GM23338 (cell line): ENCODE measurements at regions not wholly inside any gene's neighbourhood (a gene's known extent, or its start where the extent isn't known, plus 50 kb on each side); places are given as distances from the start of the nearest gene placed in this dataset.

Experiments used
- ATAC-seq: fragments of 200-7000 bp; cut with Tn5 transposase; 3 replicates; pipeline ENCODE4 v1.9.1; 2020
- DNase-seq: peaks from one replicate; pipeline ENCODE4 v3.0.0-alpha.2; 2015; ENCODE audit warnings: low spot score
- H2AFZ ChIP-seq: fragments of 200-600 bp; sonication (generic); 2 replicates; pipeline ENCODE4 v1.8.0; 2016; ENCODE audit warnings: antibody characterized with exemption, mild to moderate bottlenecking, moderate library complexity
- H3F3A ChIP-seq: fragments of 200-600 bp; sonication (generic); replicated peaks from 2 replicates; pipeline ENCODE4 v1.8.0; 2017; ENCODE audit warnings: antibody characterized with exemption, mixed run types, low read depth
- H3K27ac ChIP-seq: fragments of 200-600 bp; sonication (generic); 2 replicates; pipeline ENCODE4 v1.6.1; 2016; ENCODE audit warnings: low read depth
- H3K27me3 ChIP-seq: fragments of 200-600 bp; sonication (generic); 2 replicates; pipeline ENCODE4 v1.8.0; 2016; ENCODE audit warnings: mild to moderate bottlenecking, mixed run types, moderate library complexity; ENCODE audit not compliant: insufficient read depth
- H3K36me3 ChIP-seq: fragments of 200-600 bp; sonication (generic); 2 replicates; pipeline ENCODE4 v1.8.0; 2016; ENCODE audit warnings: mild to moderate bottlenecking; ENCODE audit not compliant: insufficient read depth
- H3K4me1 ChIP-seq: fragments of 200-600 bp; sonication (generic); 2 replicates; pipeline ENCODE4 v1.8.0; 2016; ENCODE audit warnings: mild to moderate bottlenecking, moderate library complexity; ENCODE audit not compliant: insufficient read depth
- H3K4me2 ChIP-seq: fragments of 200-600 bp; sonication (generic); 2 replicates; pipeline ENCODE4 v1.7.1; 2017; ENCODE audit warnings: mixed run types
- H3K4me3 ChIP-seq: fragments of 200-600 bp; sonication (generic); 2 replicates; pipeline ENCODE4 v1.6.1; 2016; ENCODE audit warnings: mixed run types
- H3K79me2 ChIP-seq: fragments of 200-600 bp; sonication (generic); replicated peaks from 2 replicates; pipeline ENCODE4 v1.8.0; 2017; ENCODE audit warnings: mild to moderate bottlenecking; ENCODE audit not compliant: insufficient read depth
- H3K9me2 ChIP-seq: fragments of 200-600 bp; sonication (generic); 2 replicates; pipeline ENCODE4 v1.8.0; 2017; ENCODE audit not compliant: insufficient read depth
- H4K20me1 ChIP-seq: fragments of 200-600 bp; sonication (generic); replicated peaks from 2 replicates; pipeline ENCODE4 v1.8.0; 2017; ENCODE audit warnings: mild to moderate bottlenecking; ENCODE audit not compliant: insufficient read depth
- H3K27ac Mint-ChIP-seq: 2 replicates; pipeline ENCODE4 v1.8.0; 2020; ENCODE audit warnings: inconsistent platforms, mild to moderate bottlenecking, moderate library complexity, mixed read lengths
- H3K27me3 Mint-ChIP-seq: 3 replicates; pipeline ENCODE4 v1.8.0; 2022; ENCODE audit warnings: low read depth, mild to moderate bottlenecking, moderate library complexity, mixed read lengths, inconsistent platforms; ENCODE audit not compliant: insufficient read depth, poor library complexity
- H3K36me3 Mint-ChIP-seq: 3 replicates; pipeline ENCODE4 v1.8.0; 2021; ENCODE audit warnings: low read depth, mild to moderate bottlenecking, inconsistent platforms, moderate library complexity, mixed read lengths
- H3K4me1 Mint-ChIP-seq: 3 replicates; pipeline ENCODE4 v1.8.0; 2020; ENCODE audit warnings: mild to moderate bottlenecking, inconsistent platforms, mixed read lengths
- H3K4me3 Mint-ChIP-seq: 3 replicates; pipeline ENCODE4 v1.8.0; 2021; ENCODE audit warnings: moderate library complexity, mild to moderate bottlenecking, inconsistent platforms, mixed read lengths
- H3K9me3 Mint-ChIP-seq: 3 replicates; pipeline ENCODE4 v1.8.0; 2020; ENCODE audit warnings: moderate library complexity, mild to moderate bottlenecking, inconsistent platforms, mixed read lengths
- ETS1 ChIP-seq: IDR thresholded peaks from 2 replicates; pipeline ENCODE4 v1.6.1; 2016; ENCODE audit warnings: antibody characterized with exemption
- EZH2 ChIP-seq: fragments of 200-600 bp; sonication (generic); IDR thresholded peaks from one replicate; pipeline ENCODE4 v1.8.0; 2017; ENCODE audit warnings: antibody characterized with exemption, mild to moderate bottlenecking, low read depth; ENCODE audit not compliant: unreplicated experiment
- EZH2phosphoT487 ChIP-seq: fragments of 200-600 bp; sonication (generic); IDR thresholded peaks from one replicate; pipeline ENCODE4 v1.8.1; 2018; ENCODE audit warnings: antibody characterized with exemption; ENCODE audit not compliant: unreplicated experiment
- JUNB ChIP-seq: IDR thresholded peaks from one replicate; pipeline ENCODE4 v1.6.1; 2016; ENCODE audit warnings: antibody characterized with exemption; ENCODE audit not compliant: unreplicated experiment
- NANOG ChIP-seq: IDR thresholded peaks from 2 replicates; pipeline ENCODE4 v1.6.1; 2016; ENCODE audit warnings: antibody characterized with exemption, borderline replicate concordance
- POLR2AphosphoS5 ChIP-seq: IDR thresholded peaks from 2 replicates; pipeline ENCODE4 v1.6.1; 2016; ENCODE audit warnings: antibody characterized with exemption, low read depth
- ZNF114 ChIP-seq: fragments of 250-450 bp; sonication (Bioruptor Pico); IDR thresholded peaks from 2 replicates; pipeline ENCODE4 v1.5.0; 2020; ENCODE audit warnings: mild to moderate bottlenecking, moderate library complexity
- ZNF331 ChIP-seq: fragments of 250-450 bp; sonication (Bioruptor Pico); IDR thresholded peaks from 2 replicates; pipeline ENCODE4 v1.5.0; 2020; ENCODE audit warnings: low read depth, mild to moderate bottlenecking, moderate library complexity
- TF ChIP-seq, protein P1 (sequence below): fragments of 250-450 bp; sonication (Bioruptor Pico); IDR thresholded peaks from 2 replicates; pipeline ENCODE4 v1.5.0; 2020; ENCODE audit warnings: mild to moderate bottlenecking, moderate library complexity
- TF ChIP-seq, protein P2 (sequence below): IDR thresholded peaks from one replicate; pipeline ENCODE4 v1.6.1; 2018; ENCODE audit warnings: antibody characterized with exemption; ENCODE audit not compliant: unreplicated experiment
- TF ChIP-seq, protein P3 (sequence below), 2 experiments: fragments of 200-600 bp in 1 of 2; sonication (generic) in 1 of 2; conservative IDR thresholded peaks; 2 replicates each; pipeline versions ENCODE4 v1.5.1 to v1.6.1; 2016 to 2017; ENCODE audit warnings: antibody characterized with exemption in 2 of 2, low read depth in 2 of 2, mild to moderate bottlenecking in 2 of 2, moderate library complexity in 1 of 2

DNA sequence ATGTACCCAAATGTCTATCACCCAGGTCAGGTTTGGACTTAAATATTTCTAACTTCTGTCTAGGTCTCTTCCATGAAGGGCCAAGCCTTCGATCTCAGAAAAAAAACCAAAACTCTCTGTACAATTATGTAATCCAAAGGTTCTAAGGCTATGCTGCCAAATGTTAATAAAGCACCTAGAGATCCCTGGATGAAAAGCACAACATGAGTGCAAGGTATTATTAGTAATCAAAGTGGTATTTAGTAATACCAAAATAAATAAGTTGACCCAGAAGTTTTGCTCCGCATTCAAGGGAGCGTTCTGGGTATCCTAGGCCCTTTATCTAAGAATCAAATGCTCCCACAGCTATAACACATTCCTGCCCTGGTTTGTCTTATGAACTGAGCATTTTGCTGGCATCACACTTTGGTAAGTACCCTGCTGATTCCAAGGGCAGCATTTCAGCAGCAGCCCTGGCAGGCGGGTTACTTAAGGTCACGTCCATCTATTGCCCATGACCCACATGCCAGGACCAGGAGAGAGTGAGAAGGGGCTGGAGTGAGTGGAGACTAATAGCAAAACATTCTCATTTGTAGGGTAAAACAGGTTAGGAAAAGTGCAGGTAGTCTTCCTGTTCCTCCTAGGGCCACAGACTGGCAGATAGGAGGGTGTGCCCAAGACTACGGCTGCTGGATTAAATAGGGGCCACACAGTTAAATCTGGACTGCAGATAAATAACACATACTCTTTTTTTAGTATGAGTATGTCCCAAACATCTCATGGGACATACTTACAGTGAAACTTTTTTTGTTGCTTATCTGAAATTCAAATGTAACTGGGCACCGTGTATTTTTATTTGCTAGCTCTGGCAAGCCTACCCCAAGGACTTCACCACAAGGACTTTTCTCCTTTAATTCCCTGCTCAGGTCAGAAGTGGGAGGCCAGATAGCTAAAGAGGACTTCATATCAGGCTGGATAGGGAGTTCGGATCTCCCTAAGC lies 76.0 kb upstream of the SNRK start (continued):
- TF ChIP-seq, protein P1, sequence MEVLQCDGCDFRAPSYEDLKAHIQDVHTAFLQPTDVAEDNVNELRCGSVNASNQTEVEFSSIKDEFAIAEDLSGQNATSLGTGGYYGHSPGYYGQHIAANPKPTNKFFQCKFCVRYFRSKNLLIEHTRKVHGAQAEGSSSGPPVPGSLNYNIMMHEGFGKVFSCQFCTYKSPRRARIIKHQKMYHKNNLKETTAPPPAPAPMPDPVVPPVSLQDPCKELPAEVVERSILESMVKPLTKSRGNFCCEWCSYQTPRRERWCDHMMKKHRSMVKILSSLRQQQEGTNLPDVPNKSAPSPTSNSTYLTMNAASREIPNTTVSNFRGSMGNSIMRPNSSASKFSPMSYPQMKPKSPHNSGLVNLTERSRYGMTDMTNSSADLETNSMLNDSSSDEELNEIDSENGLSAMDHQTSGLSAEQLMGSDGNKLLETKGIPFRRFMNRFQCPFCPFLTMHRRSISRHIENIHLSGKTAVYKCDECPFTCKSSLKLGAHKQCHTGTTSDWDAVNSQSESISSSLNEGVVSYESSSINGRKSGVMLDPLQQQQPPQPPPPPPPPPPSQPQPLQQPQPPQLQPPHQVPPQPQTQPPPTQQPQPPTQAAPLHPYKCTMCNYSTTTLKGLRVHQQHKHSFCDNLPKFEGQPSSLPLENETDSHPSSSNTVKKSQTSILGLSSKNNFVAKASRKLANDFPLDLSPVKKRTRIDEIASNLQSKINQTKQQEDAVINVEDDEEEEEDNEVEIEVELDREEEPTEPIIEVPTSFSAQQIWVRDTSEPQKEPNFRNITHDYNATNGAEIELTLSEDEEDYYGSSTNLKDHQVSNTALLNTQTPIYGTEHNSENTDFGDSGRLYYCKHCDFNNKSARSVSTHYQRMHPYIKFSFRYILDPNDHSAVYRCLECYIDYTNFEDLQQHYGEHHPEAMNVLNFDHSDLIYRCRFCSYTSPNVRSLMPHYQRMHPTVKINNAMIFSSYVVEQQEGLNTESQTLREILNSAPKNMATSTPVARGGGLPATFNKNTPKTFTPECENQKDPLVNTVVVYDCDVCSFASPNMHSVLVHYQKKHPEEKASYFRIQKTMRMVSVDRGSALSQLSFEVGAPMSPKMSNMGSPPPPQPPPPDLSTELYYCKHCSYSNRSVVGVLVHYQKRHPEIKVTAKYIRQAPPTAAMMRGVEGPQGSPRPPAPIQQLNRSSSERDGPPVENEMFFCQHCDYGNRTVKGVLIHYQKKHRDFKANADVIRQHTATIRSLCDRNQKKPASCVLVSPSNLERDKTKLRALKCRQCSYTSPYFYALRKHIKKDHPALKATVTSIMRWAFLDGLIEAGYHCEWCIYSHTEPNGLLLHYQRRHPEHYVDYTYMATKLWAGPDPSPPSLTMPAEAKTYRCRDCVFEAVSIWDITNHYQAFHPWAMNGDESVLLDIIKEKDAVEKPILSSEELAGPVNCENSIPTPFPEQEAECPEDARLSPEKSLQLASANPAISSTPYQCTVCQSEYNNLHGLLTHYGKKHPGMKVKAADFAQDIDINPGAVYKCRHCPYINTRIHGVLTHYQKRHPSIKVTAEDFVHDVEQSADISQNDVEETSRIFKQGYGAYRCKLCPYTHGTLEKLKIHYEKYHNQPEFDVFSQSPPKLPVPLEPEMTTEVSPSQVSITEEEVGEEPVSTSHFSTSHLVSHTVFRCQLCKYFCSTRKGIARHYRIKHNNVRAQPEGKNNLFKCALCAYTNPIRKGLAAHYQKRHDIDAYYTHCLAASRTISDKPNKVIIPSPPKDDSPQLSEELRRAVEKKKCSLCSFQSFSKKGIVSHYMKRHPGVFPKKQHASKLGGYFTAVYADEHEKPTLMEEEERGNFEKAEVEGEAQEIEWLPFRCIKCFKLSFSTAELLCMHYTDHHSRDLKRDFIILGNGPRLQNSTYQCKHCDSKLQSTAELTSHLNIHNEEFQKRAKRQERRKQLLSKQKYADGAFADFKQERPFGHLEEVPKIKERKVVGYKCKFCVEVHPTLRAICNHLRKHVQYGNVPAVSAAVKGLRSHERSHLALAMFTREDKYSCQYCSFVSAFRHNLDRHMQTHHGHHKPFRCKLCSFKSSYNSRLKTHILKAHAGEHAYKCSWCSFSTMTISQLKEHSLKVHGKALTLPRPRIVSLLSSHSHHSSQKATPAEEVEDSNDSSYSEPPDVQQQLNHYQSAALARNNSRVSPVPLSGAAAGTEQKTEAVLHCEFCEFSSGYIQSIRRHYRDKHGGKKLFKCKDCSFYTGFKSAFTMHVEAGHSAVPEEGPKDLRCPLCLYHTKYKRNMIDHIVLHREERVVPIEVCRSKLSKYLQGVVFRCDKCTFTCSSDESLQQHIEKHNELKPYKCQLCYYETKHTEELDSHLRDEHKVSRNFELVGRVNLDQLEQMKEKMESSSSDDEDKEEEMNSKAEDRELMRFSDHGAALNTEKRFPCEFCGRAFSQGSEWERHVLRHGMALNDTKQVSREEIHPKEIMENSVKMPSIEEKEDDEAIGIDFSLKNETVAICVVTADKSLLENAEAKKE (CRISPR knock-in tag), result no peak
- TF ChIP-seq POLR2AphosphoS5 (no peak), EZH2phosphoT487 (no peak)

GRCh38 chr3:43207628-43208085 lies 78.7 kb upstream of the SNRK start:
- no peak overlapping the region for H3K27ac ChIP-seq
- no peaks in the 10 kb centered on the region for H3K79me2 ChIP-seq
- H3K4me3 ChIP-seq, result no peak overlapping the region
- no peaks in the 10 kb centered on the region for H3F3A ChIP-seq
- H3K9me2 ChIP-seq, result peaks cover 3% of the 10 kb centered on the region; the same call in 1 of the 2 replicates
- H3K4me1 ChIP-seq, result no peaks in the 10 kb centered on the region
- Mint-ChIP-seq H3K27me3 (peaks cover 7% of the 10 kb centered on the region), H3K36me3 (no peaks in the 10 kb centered on the region), H3K4me3 (no peak overlapping the region), H3K27ac (no peak overlapping the region), H3K4me1 (peaks cover 7% of the 10 kb centered on the region), H3K9me3 (no peaks in the 10 kb centered on the region)
- H3K36me3 ChIP-seq, result no peaks in the 10 kb centered on the region
- no peaks in the 10 kb centered on the region for H4K20me1 ChIP-seq
- no peak for ATAC-seq
- H3K4me2 ChIP-seq, result no peak overlapping the region
- no peaks in the 10 kb centered on the region for H3K27me3 ChIP-seq
- H2AFZ ChIP-seq, result no peak overlapping the region
- no peak for DNase-seq
- TF ChIP-seq, protein P2, sequence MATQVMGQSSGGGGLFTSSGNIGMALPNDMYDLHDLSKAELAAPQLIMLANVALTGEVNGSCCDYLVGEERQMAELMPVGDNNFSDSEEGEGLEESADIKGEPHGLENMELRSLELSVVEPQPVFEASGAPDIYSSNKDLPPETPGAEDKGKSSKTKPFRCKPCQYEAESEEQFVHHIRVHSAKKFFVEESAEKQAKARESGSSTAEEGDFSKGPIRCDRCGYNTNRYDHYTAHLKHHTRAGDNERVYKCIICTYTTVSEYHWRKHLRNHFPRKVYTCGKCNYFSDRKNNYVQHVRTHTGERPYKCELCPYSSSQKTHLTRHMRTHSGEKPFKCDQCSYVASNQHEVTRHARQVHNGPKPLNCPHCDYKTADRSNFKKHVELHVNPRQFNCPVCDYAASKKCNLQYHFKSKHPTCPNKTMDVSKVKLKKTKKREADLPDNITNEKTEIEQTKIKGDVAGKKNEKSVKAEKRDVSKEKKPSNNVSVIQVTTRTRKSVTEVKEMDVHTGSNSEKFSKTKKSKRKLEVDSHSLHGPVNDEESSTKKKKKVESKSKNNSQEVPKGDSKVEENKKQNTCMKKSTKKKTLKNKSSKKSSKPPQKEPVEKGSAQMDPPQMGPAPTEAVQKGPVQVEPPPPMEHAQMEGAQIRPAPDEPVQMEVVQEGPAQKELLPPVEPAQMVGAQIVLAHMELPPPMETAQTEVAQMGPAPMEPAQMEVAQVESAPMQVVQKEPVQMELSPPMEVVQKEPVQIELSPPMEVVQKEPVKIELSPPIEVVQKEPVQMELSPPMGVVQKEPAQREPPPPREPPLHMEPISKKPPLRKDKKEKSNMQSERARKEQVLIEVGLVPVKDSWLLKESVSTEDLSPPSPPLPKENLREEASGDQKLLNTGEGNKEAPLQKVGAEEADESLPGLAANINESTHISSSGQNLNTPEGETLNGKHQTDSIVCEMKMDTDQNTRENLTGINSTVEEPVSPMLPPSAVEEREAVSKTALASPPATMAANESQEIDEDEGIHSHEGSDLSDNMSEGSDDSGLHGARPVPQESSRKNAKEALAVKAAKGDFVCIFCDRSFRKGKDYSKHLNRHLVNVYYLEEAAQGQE, result no peak
- TF ChIP-seq, protein P3, sequence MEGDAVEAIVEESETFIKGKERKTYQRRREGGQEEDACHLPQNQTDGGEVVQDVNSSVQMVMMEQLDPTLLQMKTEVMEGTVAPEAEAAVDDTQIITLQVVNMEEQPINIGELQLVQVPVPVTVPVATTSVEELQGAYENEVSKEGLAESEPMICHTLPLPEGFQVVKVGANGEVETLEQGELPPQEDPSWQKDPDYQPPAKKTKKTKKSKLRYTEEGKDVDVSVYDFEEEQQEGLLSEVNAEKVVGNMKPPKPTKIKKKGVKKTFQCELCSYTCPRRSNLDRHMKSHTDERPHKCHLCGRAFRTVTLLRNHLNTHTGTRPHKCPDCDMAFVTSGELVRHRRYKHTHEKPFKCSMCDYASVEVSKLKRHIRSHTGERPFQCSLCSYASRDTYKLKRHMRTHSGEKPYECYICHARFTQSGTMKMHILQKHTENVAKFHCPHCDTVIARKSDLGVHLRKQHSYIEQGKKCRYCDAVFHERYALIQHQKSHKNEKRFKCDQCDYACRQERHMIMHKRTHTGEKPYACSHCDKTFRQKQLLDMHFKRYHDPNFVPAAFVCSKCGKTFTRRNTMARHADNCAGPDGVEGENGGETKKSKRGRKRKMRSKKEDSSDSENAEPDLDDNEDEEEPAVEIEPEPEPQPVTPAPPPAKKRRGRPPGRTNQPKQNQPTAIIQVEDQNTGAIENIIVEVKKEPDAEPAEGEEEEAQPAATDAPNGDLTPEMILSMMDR (conservative IDR thresholded peaks at IDR 0.05; ENCODE audit: low read depth in 2 of 2), result no peak
- no peak for TF ChIP-seq NANOG
- TF ChIP-seq EZH2, result no peak
- TF ChIP-seq ZNF114 (CRISPR knock-in tag), result no peak
- TF ChIP-seq EZH2phosphoT487, result no peak
- no peak for TF ChIP-seq ETS1
- TF ChIP-seq JUNB, result no peak
- TF ChIP-seq ZNF331 (CRISPR knock-in tag), result no peak
- no peak for TF ChIP-seq POLR2AphosphoS5
